SIG-M5 treated with dmso at 0.1 percent for 504 hours (cell line): ENCODE measurements at regions not wholly inside any gene's neighbourhood (a gene's known extent, or its start where the extent isn't known, plus 50 kb on each side); places are given as distances from the start of the nearest gene placed in this dataset.

Source experiments
- DNase-seq: peaks from one replicate; lab custom pipeline; 2025; ENCODE audit not compliant: unreplicated experiment; lab: John Stamatoyannopoulos, UW

- no peak for DNase-seq
Observed at GRCh38 chr14:101116486-101117130, 213.1 kb upstream of the RTL1 start.

- no peak for DNase-seq
Observed at GRCh38 chr14:101117543-101117942, 214.0 kb upstream of the RTL1 start.

- no peak for DNase-seq
Observed at GRCh38 chr14:101118233-101118632, 214.7 kb upstream of the RTL1 start.

GRCh38 chr14:101118746-101119591, 215.4 kb upstream of the RTL1 start:
- no peak for DNase-seq

GRCh38 chr14:101119830-101120571, 216.5 kb upstream of the RTL1 start:
- no peak for DNase-seq

GRCh38 chr14:101120641-101121507, 217.4 kb upstream of the RTL1 start:
- peak; percentile 90 for DNase-seq

- DNase-seq: no peak
Observed at GRCh38 chr14:101121508-101122139, 218.1 kb upstream of the RTL1 start.

- DNase-seq: no peak
Observed at GRCh38 chr14:101122237-101123141, 219.0 kb upstream of the RTL1 start.

- no peak for DNase-seq
Observed at GRCh38 chr14:101123618-101124510, 220.3 kb upstream of the RTL1 start.

- DNase-seq: no peak
Observed at GRCh38 chr14:101124815-101125214, 221.3 kb upstream of the RTL1 start.

- no peak for DNase-seq
Observed at GRCh38 chr14:101125313-101125712, 221.8 kb upstream of the RTL1 start.

GRCh38 chr14:101125719-101126651, 222.5 kb upstream of the RTL1 start:
- no peak for DNase-seq

- DNase-seq: no peak
Observed at GRCh38 chr14:101126731-101127130, 223.2 kb upstream of the RTL1 start.

GRCh38 chr14:101127224-101127623, 223.7 kb upstream of the RTL1 start:
- no peak for DNase-seq

- DNase-seq: no peak
Observed at GRCh38 chr14:101128478-101129321, 225.2 kb upstream of the RTL1 start.

GRCh38 chr14:101129521-101130167, 226.1 kb upstream of the RTL1 start:
- no peak for DNase-seq
